GM23338 (cell line): ENCODE measurements at regions not wholly inside any gene's neighbourhood (a gene's known extent, or its start where the extent isn't known, plus 50 kb on each side); places are given as distances from the start of the nearest gene placed in this dataset.

Source experiments
- EZH2 ChIP-seq: fragments of 200-600 bp; sonication (generic); IDR thresholded peaks from one replicate; pipeline ENCODE4 v1.8.0; 2017; ENCODE audit warnings: antibody characterized with exemption, mild to moderate bottlenecking, low read depth; ENCODE audit not compliant: unreplicated experiment
- NANOG ChIP-seq: IDR thresholded peaks from 2 replicates; pipeline ENCODE4 v1.6.1; 2016; ENCODE audit warnings: antibody characterized with exemption, borderline replicate concordance
- REST ChIP-seq: IDR thresholded peaks from one replicate; pipeline ENCODE4 v1.6.1; 2018; ENCODE audit warnings: antibody characterized with exemption; ENCODE audit not compliant: unreplicated experiment
- ZNF114 ChIP-seq: fragments of 250-450 bp; sonication (Bioruptor Pico); IDR thresholded peaks from 2 replicates; pipeline ENCODE4 v1.5.0; 2020; ENCODE audit warnings: mild to moderate bottlenecking, moderate library complexity
- ZNF331 ChIP-seq: fragments of 250-450 bp; sonication (Bioruptor Pico); IDR thresholded peaks from 2 replicates; pipeline ENCODE4 v1.5.0; 2020; ENCODE audit warnings: low read depth, mild to moderate bottlenecking, moderate library complexity
- ZNF462 ChIP-seq: fragments of 250-450 bp; sonication (Bioruptor Pico); IDR thresholded peaks from 2 replicates; pipeline ENCODE4 v1.5.0; 2020; ENCODE audit warnings: mild to moderate bottlenecking, moderate library complexity

GRCh38 chr17:49904893-49905292 lies 57.0 kb upstream of the TAC4 start (continued):
- no peak for TF ChIP-seq ZNF462 (CRISPR knock-in tag)
- no peak for TF ChIP-seq NANOG
- no peak for TF ChIP-seq EZH2
- TF ChIP-seq ZNF114 (CRISPR knock-in tag): no peak
- TF ChIP-seq ZNF331 (CRISPR knock-in tag): no peak
- no peak for TF ChIP-seq REST
